ENCODE measurements at regions not wholly inside any gene's neighbourhood (a gene's known extent, or its start where the extent isn't known, plus 50 kb on each side); places are given as distances from the start of the nearest gene placed in this dataset.

- TF ChIP-seq CTCF (IDR thresholded peaks at IDR 0.05), result no peak
- no peak for ATAC-seq (ENCODE audit: low FRiP score)
- DNase-seq (ENCODE audit: low spot score), result no peak
Measured at GRCh38 chr12:84502180-84502860, 410.3 kb downstream of the SLC6A15 start.

DNA sequence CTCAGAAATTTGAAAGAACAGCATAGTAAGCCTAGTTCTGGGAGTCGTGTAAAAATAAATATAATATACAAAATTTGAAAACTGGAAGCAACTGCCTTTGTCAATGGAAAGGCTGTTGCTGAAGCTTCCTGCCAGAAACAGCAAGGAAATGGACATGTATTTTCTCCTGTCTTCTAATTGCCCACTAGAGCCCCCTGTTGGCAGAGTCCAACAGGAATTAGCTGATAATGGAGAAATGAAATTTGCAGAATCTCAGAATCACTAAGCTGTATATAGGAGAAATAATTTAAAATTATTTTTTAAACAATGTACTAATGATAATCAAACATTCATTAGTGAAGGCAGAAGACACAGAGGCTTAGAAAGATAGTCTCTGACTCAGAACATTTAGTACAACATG lies 414.8 kb downstream of the SLC6A15 start:
- ATAC-seq (ENCODE audit: low FRiP score), result no peak
- no peak for TF ChIP-seq CTCF (IDR thresholded peaks at IDR 0.05)
- DNase-seq (ENCODE audit: low spot score), result no peak

DNA sequence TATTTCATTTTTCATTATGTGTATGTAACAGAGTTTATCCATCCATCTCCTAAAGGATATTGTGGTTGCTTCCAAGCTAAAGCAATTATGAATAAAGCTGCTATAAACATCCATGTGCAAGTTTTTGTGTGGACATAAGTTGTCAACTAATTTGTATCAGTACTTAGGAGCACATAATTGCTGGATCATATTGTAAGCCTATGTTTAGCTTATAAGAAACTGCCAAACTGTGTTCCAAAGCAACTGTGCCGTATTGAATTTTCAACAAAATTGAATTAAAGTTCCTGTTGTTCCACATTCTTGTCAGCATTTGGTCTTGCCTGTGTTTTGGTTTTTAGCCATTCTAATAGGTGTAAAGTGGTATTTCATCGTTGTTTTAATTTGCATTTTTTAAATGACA lies 416.9 kb downstream of the SLC6A15 start:
- ATAC-seq (ENCODE audit: low FRiP score), result no peak
- TF ChIP-seq CTCF (IDR thresholded peaks at IDR 0.05), result no peak
- no peak for DNase-seq (ENCODE audit: low spot score)

- no peak for TF ChIP-seq CTCF (IDR thresholded peaks at IDR 0.05)
- ATAC-seq (ENCODE audit: low FRiP score), result no peak
- no peak for DNase-seq (ENCODE audit: low spot score)
Measured at GRCh38 chr12:84492351-84492883, 420.2 kb downstream of the SLC6A15 start.

DNA sequence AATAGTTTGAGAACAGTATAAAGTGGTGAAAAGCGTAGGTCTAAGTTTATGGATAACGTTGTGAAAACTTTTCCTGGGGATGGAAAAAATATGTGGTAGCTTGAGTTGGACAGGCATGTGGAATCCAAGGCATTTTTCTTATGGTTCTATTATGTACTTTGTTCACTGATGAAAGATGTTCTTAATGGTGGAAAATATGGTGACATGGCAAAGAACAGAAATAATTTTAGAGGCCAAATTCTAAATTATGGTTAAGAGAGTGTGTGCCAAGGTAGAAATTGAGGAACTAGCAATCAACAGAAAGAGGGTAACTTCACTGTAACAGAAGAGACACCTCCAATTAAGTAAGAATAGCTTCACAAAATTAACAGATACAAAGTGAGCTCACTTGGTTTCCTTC lies 427.8 kb downstream of the SLC6A15 start:
- DNase-seq (ENCODE audit: low spot score) (no peak), ATAC-seq (ENCODE audit: low FRiP score) (no peak)
- no peak for TF ChIP-seq CTCF (IDR thresholded peaks at IDR 0.05)

- no peak for DNase-seq (ENCODE audit: low spot score)
- TF ChIP-seq CTCF (IDR thresholded peaks at IDR 0.05), result no peak
- no peak for ATAC-seq (ENCODE audit: low FRiP score)
Measured at GRCh38 chr12:84480803-84481202, 431.8 kb downstream of the SLC6A15 start.

DNA sequence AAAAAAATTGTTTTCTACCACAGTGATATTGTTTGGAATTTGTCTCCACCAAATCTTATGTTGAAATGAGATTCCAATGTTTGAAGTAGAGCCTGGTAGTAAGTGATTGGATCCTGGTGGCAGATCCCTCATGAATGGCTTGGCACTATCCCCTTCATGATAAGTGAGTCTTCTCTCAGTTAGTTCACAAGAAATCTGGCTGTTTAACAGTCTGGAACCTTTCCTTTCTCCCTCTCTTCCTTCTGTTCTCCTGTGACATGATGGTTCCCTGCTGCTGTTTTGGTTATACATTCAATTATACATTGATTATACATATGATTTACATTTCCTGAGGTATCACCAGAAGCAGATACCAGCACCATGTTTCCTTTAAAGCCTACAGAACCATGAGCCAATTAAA lies 442.2 kb downstream of the SLC6A15 start:
- DNase-seq (ENCODE audit: low spot score) (no peak), ATAC-seq (ENCODE audit: low FRiP score) (no peak)
- no peak for TF ChIP-seq CTCF (IDR thresholded peaks at IDR 0.05)
